Posterior vena cava (tissue), 2 donors: ENCODE measurements at regions not wholly inside any gene's neighbourhood (a gene's known extent, or its start where the extent isn't known, plus 50 kb on each side); places are given as distances from the start of the nearest gene placed in this dataset.
"Not testable (repeated sequence)": the region's sequence is repeated elsewhere in the genome, so short reads cannot be mapped to it uniquely, and the experiment has no call there.

Experiments
- DNase-seq: peaks from one replicate; pipeline ENCODE4 v3.0.0-alpha.2; 2020; ENCODE audit warnings: low spot score
- intact Hi-C, 2 donors: fragments of 100-400 bp; cut with DNase I; formaldehyde crosslinking; loops; one replicate each; pipeline versions ENCODE4 v1.14.1 to v1.14.2; 2022 to 2023
- donor health status: DM: yes; HTN: yes; CAD: no.
- donor health status: DM: yes; HTN: yes; CAD: no.

GRCh38 chrX:64580605-64581004 lies 185.4 kb upstream of the MTMR8 start:
- DNase-seq = no peak
- intact Hi-C loops = no loop called here

- intact Hi-C loops = no loop called here
- no peak for DNase-seq
Measured at GRCh38 chrX:64580035-64580434, 184.8 kb upstream of the MTMR8 start.

- no peak for DNase-seq
Measured at GRCh38 chrX:64571011-64571410, 175.8 kb upstream of the MTMR8 start.

GRCh38 chrX:64570204-64570603 lies 175.0 kb upstream of the MTMR8 start:
- no peak for DNase-seq
- intact Hi-C loops = no loop called here

More at GRCh38 chrX:64571011-64571410, 175.8 kb upstream of the MTMR8 start:
- intact Hi-C loops = no loop called here

GRCh38 chrX:64565348-64565747 lies 170.1 kb upstream of the MTMR8 start:
- DNase-seq, intact Hi-C loops: not testable (repeated sequence)

- intact Hi-C loops, DNase-seq: not testable (repeated sequence)
Measured at GRCh38 chrX:64549236-64549635, 154.0 kb upstream of the MTMR8 start.

- intact Hi-C loops = loop anchor here in 1 of 2 donors (10.0 kb wide), 1 partner anchor 938 kb away; no protein-coding TSS in a partner anchor
Measured at GRCh38 chrX:64536736-64537135, 141.5 kb upstream of the MTMR8 start.

More at GRCh38 chrX:64536736-64537135, 141.5 kb upstream of the MTMR8 start:
- no peak for DNase-seq
